HEK293 (cell line): ENCODE measurements at regions not wholly inside any gene's neighbourhood (a gene's known extent, or its start where the extent isn't known, plus 50 kb on each side); places are given as distances from the start of the nearest gene placed in this dataset.

Experiments used
- ZFP41 ChIP-seq: fragments of 450-650 bp; formaldehyde crosslinking; IDR thresholded peaks from 2 replicates; pipeline ENCODE4 v1.5.1; 2016; ENCODE audit warnings: missing biosample characterization, missing genetic modification characterization, borderline replicate concordance
- ZNF426 ChIP-seq: fragments of 450-650 bp; formaldehyde crosslinking; IDR thresholded peaks from 2 replicates; pipeline ENCODE4 v1.5.1; 2017; ENCODE audit warnings: missing biosample characterization, missing genetic modification characterization, mild to moderate bottlenecking, inconsistent platforms, moderate library complexity
- ZSCAN23 ChIP-seq: fragments of 450-650 bp; formaldehyde crosslinking; IDR thresholded peaks from 2 replicates; pipeline ENCODE4 v1.5.1; 2016; ENCODE audit warnings: missing biosample characterization, missing genetic modification characterization
- TF ChIP-seq, protein P1 (sequence below): fragments of 450-650 bp; formaldehyde crosslinking; IDR thresholded peaks from 2 replicates; pipeline ENCODE4 v1.5.1; 2016; ENCODE audit warnings: missing biosample characterization, missing genetic modification characterization

DNA sequence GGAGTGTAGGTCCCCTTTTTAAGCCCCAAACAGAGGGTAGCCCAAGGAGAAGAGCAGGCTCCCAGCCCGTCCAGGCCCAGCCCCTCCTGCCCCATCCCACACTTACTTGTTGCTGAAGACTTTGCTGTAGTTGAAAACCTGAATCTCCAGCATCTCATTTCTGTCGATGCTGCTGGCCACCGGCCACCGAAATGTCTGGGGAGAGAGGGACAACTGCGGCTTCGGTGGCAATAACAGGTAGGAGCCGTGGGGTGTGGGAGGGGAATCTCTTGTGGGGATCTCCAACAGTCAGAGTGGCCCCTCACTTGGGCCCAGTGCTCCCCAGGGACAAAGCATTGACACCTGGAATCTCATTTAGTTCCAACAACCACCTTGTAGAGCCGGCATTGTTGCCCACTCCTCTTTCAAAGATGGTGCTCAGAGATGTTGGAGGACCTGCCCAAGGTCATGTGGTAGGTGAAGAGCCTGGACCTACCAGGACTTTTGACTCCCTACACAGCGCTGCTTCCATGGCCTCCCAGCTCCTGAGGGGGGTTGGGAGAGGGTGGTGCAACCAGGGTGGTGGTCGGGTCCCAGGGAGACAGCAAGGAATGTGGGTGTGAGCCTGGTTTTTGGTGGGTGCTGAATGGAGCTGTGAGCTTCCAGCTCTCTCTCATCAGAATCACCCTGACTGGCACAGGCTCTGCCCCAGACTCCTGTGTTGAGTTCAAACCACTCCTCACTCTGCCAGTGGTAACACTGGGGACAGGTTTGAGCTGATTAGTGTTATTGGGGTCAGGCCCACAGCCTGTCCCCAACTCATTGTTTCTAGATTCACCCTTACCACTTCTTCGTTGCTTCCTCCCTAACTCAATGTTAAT is 50.0 kb upstream of the OTOF start (continued):
- TF ChIP-seq, protein P1, sequence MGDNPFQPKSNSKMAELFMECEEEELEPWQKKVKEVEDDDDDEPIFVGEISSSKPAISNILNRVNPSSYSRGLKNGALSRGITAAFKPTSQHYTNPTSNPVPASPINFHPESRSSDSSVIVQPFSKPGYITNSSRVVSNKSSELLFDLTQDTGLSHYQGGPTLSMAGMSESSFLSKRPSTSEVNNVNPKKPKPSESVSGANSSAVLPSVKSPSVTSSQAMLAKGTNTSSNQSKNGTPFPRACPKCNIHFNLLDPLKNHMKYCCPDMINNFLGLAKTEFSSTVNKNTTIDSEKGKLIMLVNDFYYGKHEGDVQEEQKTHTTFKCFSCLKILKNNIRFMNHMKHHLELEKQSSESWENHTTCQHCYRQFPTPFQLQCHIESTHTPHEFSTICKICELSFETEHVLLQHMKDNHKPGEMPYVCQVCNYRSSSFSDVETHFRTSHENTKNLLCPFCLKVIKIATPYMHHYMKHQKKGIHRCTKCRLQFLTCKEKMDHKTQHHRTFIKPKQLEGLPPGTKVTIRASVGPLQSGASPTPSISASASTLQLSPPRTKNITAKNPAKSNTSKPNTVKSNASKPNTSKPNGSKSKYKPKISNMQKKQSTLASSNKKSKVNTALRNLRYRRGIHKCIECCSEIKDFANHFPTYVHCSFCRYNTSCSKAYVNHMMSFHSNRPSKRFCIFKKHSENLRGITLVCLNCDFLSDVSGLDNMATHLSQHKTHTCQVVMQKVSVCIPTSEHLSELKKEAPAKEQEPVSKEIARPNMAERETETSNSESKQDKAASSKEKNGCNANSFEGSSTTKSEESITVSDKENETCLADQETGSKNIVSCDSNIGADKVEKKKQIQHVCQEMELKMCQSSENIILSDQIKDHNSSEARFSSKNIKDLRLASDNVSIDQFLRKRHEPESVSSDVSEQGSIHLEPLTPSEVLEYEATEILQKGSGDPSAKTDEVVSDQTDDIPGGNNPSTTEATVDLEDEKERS: no peak
- TF ChIP-seq ZSCAN23 (no peak), ZFP41 (tag by site-specific recombination) (no peak), ZNF426 (tag by site-specific recombination) (no peak)
